Adrenal gland (tissue), 9 donors: ENCODE measurements at regions not wholly inside any gene's neighbourhood (a gene's known extent, or its start where the extent isn't known, plus 50 kb on each side); places are given as distances from the start of the nearest gene placed in this dataset.

Source experiments
- DNase-seq, 7 donors: peaks; one replicate each; pipeline ENCODE4 v3.0.0-alpha.2; 2019 to 2020
- H3K27ac ChIP-seq, 5 donors: fragments of 200-600 bp; sonication (generic) in 4 of 5; 1 replicate in 3 of 5; 2 replicates in 2 of 5; pipeline versions ENCODE4 v1.5.1 to v1.8.0; 2016 to 2020; ENCODE audit warnings: mild to moderate bottlenecking in 1 of 5
- H3K27me3 ChIP-seq: fragments of 200-600 bp; 2 replicates; pipeline ENCODE4 v1.8.0; 2021
- H3K36me3 ChIP-seq, 2 donors: fragments of 200-600 bp; replicated peaks in 1 of 2; 1 replicate in 1 of 2; 2 replicates in 1 of 2; pipeline versions ENCODE4 v1.5.1 to v1.8.0; 2018 to 2022
- H3K4me1 ChIP-seq, 2 donors: fragments of 200-600 bp; replicated peaks in 1 of 2; 1 replicate in 1 of 2; 2 replicates in 1 of 2; pipeline versions ENCODE4 v1.5.1 to v1.8.0; 2018 to 2021
- H3K4me3 ChIP-seq, 4 donors: fragments of 200-600 bp; sonication (generic) in 3 of 4; one replicate each; pipeline ENCODE4 v1.5.1; 2016 to 2018
- H3K9me3 ChIP-seq, 3 donors: fragments of 200-600 bp; sonication (generic) in 1 of 3; replicated peaks in 1 of 3; 1 replicate in 2 of 3; 2 replicates in 1 of 3; pipeline versions ENCODE4 v1.5.1 to v1.8.0; 2016 to 2021
- CTCF ChIP-seq, 6 experiments: fragments of 450-650 bp in 4 of 6; fragments of 200-600 bp in 2 of 6; sonication (generic) in 1 of 6; IDR thresholded peaks; 1 replicate in 5 of 6; 2 replicates in 1 of 6; pipeline versions ENCODE4 v1.5.1 to v1.8.0; 2016 to 2021; ENCODE audit warnings: antibody characterized with exemption in 6 of 6, mild to moderate bottlenecking in 2 of 6, moderate library complexity in 1 of 6
- POLR2A ChIP-seq, 2 donors: fragments of 450-650 bp; IDR thresholded peaks; one replicate each; pipeline ENCODE4 v1.6.1; 2017; ENCODE audit warnings: antibody characterized with exemption in 2 of 2, mild to moderate bottlenecking in 2 of 2, moderate library complexity in 1 of 2
- WGBS, 4 donors: extraction: QIAGEN DNeasy Blood & Tissue Kit in 2 of 4; methylation state at CpG; one replicate each; pipeline versions ENCODE4 v1.1.5 to v1.1.7; 2013 to 2017; 5-methylcytosine and 5-hydroxymethylcytosine counted together
- intact Hi-C, 2 donors: fragments of 100-400 bp; cut with DNase I; formaldehyde crosslinking; loops; one replicate each; pipeline versions ENCODE4 v1.14.1 to v1.15.0; 2022 to 2023
- donor health status: healthy with polysubstance abuse.
- donor health status: Bipolar disorder and iron deficiency.
- donor health status: DM: yes; HTN: yes; CAD: no.
- donor health status: DM: no; HTN: no; CAD: no.
- donor health status: DM: no; HTN: no; CAD: no.

GRCh38 chr1:101139130-101139529 is 97.7 kb upstream of the S1PR1 start:
- 70 to 86% (median 78%) methylated on average over 1 of the region's 1 CpG for WGBS, 4 donors
- Histone ChIP-seq H3K27ac (no peak overlapping the region), H3K27me3 (no peaks in the 10 kb centered on the region), H3K9me3 (no peaks in the 10 kb centered on the region), H3K4me3 (no peak overlapping the region), H3K36me3 (no peaks in the 10 kb centered on the region), H3K4me1 (peaks cover 0 to 17% of the 10 kb centered on the region in 2 donors)
- TF ChIP-seq CTCF (IDR thresholded peaks at IDR 0.05) (no peak), POLR2A (IDR thresholded peaks at IDR 0.05) (no peak)
- no peak for DNase-seq
- intact Hi-C loops = loop anchor here in 1 of 2 donors (10.0 kb wide), 1 partner anchor 96 kb away; the partner anchor contains the start of gene S1PR1

- intact Hi-C loops = loop anchor here in 1 of 2 donors (10.0 kb wide), 1 partner anchor 97 kb away; the partner anchor contains the start of gene S1PR1
- H3K9me3 ChIP-seq = no peaks in the 10 kb centered on the region
- TF ChIP-seq POLR2A (IDR thresholded peaks at IDR 0.05) = no peak
- TF ChIP-seq CTCF (IDR thresholded peaks at IDR 0.05) = peak in 1 of 6 experiments; percentile 0
- no peaks in the 10 kb centered on the region for H3K36me3 ChIP-seq
- WGBS, 4 donors = 35 to 43% (median 39%) methylated on average over 5 of the region's 5 CpGs
- no peaks in the 10 kb centered on the region for H3K27me3 ChIP-seq
- H3K27ac ChIP-seq = no peak overlapping the region
- DNase-seq = no peak
- peaks cover 0 to 17% of the 10 kb centered on the region in 2 donors for H3K4me1 ChIP-seq
- no peak overlapping the region for H3K4me3 ChIP-seq
Observed at GRCh38 chr1:101137144-101138126, 99.4 kb upstream of the S1PR1 start.

DNA sequence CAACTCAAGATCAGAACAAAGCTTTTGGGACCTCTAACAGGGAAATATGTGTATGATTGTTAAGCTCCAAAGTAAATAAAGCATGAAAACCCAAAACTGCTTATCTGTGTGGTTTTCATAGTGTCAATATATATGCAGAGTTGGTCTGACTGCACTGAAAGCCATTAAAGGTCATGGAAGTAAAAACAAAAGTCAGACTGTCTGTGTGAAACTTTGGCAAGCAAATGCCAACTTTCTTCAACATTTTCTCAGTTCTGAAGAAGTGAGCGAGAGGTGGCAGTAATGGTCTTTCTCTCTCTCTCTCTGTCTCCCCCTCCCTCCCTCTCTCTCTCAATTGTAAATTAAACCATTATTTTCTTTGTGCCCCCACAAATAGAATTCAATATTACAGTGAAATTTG is 100.1 kb upstream of the S1PR1 start:
- H3K27ac ChIP-seq = no peak overlapping the region
- peak in 2 of 6 experiments; percentile 27 to 30 for TF ChIP-seq CTCF (IDR thresholded peaks at IDR 0.05)
- no peak for TF ChIP-seq POLR2A (IDR thresholded peaks at IDR 0.05)
- DNase-seq = no peak
- no peaks in the 10 kb centered on the region for H3K36me3 ChIP-seq
- H3K9me3 ChIP-seq = no peaks in the 10 kb centered on the region
- no peaks in the 10 kb centered on the region for H3K27me3 ChIP-seq
- intact Hi-C loops = loop anchor here in 1 of 2 donors (10.0 kb wide), 1 partner anchor 98 kb away; the partner anchor contains the start of gene S1PR1
- no peak overlapping the region for H3K4me3 ChIP-seq
- WGBS, 4 donors = 11 to 28% (median 20%) methylated on average over 1 of the region's 1 CpG
- peaks cover 0 to 17% of the 10 kb centered on the region in 2 donors for H3K4me1 ChIP-seq

GRCh38 chr1:101136271-101136670 is 100.5 kb upstream of the S1PR1 start:
- intact Hi-C loops = loop anchor here in 1 of 2 donors (10.0 kb wide), 1 partner anchor 99 kb away; the partner anchor contains the start of gene S1PR1
- Histone ChIP-seq H3K4me3 (no peak overlapping the region), H3K4me1 (peaks cover 4 to 17% of the 10 kb centered on the region in 2 donors), H3K27me3 (no peaks in the 10 kb centered on the region), H3K9me3 (no peaks in the 10 kb centered on the region), H3K27ac (no peak overlapping the region), H3K36me3 (no peaks in the 10 kb centered on the region)
- TF ChIP-seq CTCF (IDR thresholded peaks at IDR 0.05) = no peak
- no peak for TF ChIP-seq POLR2A (IDR thresholded peaks at IDR 0.05)
- WGBS, 4 donors = 39 to 57% (median 54%) methylated on average over 3 of the region's 3 CpGs
- DNase-seq = no peak
